OCI-LY3 (cell line): ENCODE measurements at regions not wholly inside any gene's neighbourhood (a gene's known extent, or its start where the extent isn't known, plus 50 kb on each side); places are given as distances from the start of the nearest gene placed in this dataset.
"Not testable (repeated sequence)": the region's sequence is repeated elsewhere in the genome, so short reads cannot be mapped to it uniquely, and the experiment has no call there.

Source experiments
- H2AFZ ChIP-seq: fragments of 200-600, 300-600 bp; shearing (Covaris generic); 2 replicates; pipeline ENCODE4 v1.6.0; 2014; ENCODE audit warnings: antibody characterized with exemption, low read depth, low read length
- H3K27ac ChIP-seq: fragments of 200-600, 300-600 bp; sonication (generic); 2 replicates; pipeline ENCODE4 v1.5.1; 2014; ENCODE audit warnings: mild to moderate bottlenecking, low read length, moderate library complexity, mixed read lengths
- H3K27me3 ChIP-seq: fragments of 200-600, 300-600 bp; sonication (generic); 2 replicates; pipeline ENCODE4 v1.6.1; 2014; ENCODE audit warnings: low read depth, low read length, mixed read lengths
- H3K36me3 ChIP-seq: fragments of 200-600, 300-600 bp; sonication (generic); replicated peaks from 2 replicates; pipeline ENCODE3; 2014; ENCODE audit warnings: low read depth, low read length, mixed read lengths
- H3K4me1 ChIP-seq: fragments of 300-600, 200-600 bp; sonication (generic); 2 replicates; pipeline ENCODE4 v1.6.1; 2014; ENCODE audit warnings: low read length, mixed read lengths
- H3K4me2 ChIP-seq: fragments of 200-600, 300-600 bp; sonication (generic); 2 replicates; pipeline ENCODE4 v1.6.1; 2014; ENCODE audit warnings: low read length, mixed read lengths
- H3K4me3 ChIP-seq: fragments of 300-600, 200-600 bp; sonication (generic); 2 replicates; pipeline ENCODE4 v1.5.1; 2014; ENCODE audit warnings: antibody characterized with exemption, mild to moderate bottlenecking, low read length, moderate library complexity
- H3K79me2 ChIP-seq: fragments of 300-600, 200-600 bp; shearing (Covaris generic); 2 replicates; pipeline ENCODE4 v1.6.1; 2014; ENCODE audit warnings: mild to moderate bottlenecking, low read length, mixed read lengths
- H3K9ac ChIP-seq: fragments of 300-600, 200-600 bp; shearing (Covaris generic); 2 replicates; pipeline ENCODE4 v1.6.0; 2014; ENCODE audit warnings: mild to moderate bottlenecking, low read length, moderate library complexity
- H3K9me3 ChIP-seq: fragments of 200-600, 300-600 bp; shearing (Covaris generic); 2 replicates; pipeline ENCODE4 v1.6.1; 2014; ENCODE audit warnings: low read length, mixed read lengths; ENCODE audit not compliant: insufficient read depth
- H4K20me1 ChIP-seq: fragments of 200-600, 300-600 bp; sonication (generic); 2 replicates; pipeline ENCODE4 v1.6.1; 2016; ENCODE audit warnings: low read length, mixed read lengths; ENCODE audit not compliant: insufficient read depth
- CTCF ChIP-seq: fragments of 200-600, 300-600 bp; sonication (generic); IDR thresholded peaks from 2 replicates; pipeline ENCODE4 v1.5.1; 2014; ENCODE audit warnings: antibody characterized with exemption, low read length, low read depth
- EZH2phosphoT487 ChIP-seq: fragments of 200-600 bp; shearing (Covaris generic); IDR thresholded peaks from 2 replicates; pipeline ENCODE4 v1.6.1; 2018; ENCODE audit warnings: antibody characterized with exemption, mixed run types, low read depth

DNA sequence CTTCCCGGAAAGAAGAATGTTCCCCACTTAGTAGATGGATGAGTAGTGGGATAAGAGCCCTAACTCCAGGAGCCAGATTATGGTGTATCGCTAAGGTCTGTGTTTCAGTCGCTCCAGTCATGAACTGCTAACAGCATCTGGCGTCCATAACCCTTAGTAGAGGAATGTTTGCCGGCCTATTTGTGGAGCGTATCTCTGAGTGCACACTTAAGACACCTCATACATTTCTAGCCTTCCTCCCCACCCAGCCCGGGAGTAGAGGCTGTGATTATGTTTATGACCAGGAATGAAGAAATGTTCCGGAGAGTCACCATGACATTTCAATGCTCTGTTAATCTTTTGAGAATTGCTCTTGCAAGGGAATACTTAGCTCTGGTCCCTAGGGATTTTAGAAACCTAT lies 251.1 kb upstream of the SOX4 start:
- Histone ChIP-seq H4K20me1 (no peaks in the 10 kb centered on the region), H2AFZ (no peak overlapping the region), H3K4me1 (no peaks in the 10 kb centered on the region), H3K9ac (no peak overlapping the region), H3K4me3 (no peak overlapping the region), H3K4me2 (no peak overlapping the region), H3K27ac (no peak overlapping the region), H3K79me2 (no peaks in the 10 kb centered on the region), H3K36me3 (no peaks in the 10 kb centered on the region), H3K27me3 (no peaks in the 10 kb centered on the region), H3K9me3 (no peaks in the 10 kb centered on the region)
- TF ChIP-seq CTCF, result no peak
- no peak for TF ChIP-seq EZH2phosphoT487

DNA sequence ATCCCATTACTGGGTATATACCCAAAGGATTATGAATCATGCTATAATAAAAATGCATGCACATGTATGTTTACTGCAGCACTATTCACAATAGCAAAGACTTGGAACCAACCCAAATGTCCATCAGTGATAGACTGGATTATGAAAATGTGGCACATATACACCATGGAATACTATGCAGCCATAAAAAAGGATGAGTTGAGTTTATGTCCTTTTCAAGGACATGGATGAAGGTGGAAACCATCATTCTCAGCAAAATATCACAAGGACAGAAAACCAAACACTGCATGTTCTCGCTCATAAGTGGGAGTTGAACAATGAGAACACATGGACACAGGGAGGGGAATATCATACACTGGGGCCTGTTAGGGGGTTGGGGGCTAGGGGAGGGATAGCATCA lies 247.8 kb upstream of the SOX4 start:
- not testable (repeated sequence) for H2AFZ ChIP-seq, H3K27me3 ChIP-seq, H3K27ac ChIP-seq, H3K4me3 ChIP-seq, H3K4me2 ChIP-seq, H3K9ac ChIP-seq, H4K20me1 ChIP-seq, H3K4me1 ChIP-seq, H3K9me3 ChIP-seq, H3K36me3 ChIP-seq, H3K79me2 ChIP-seq

GRCh38 chr6:21348146-21348503 lies 245.4 kb upstream of the SOX4 start:
- no peaks in the 10 kb centered on the region for H3K79me2 ChIP-seq
- no peak overlapping the region for H3K4me2 ChIP-seq
- no peaks in the 10 kb centered on the region for H3K27me3 ChIP-seq
- no peak overlapping the region for H3K27ac ChIP-seq
- H3K4me1 ChIP-seq, result no peaks in the 10 kb centered on the region
- H4K20me1 ChIP-seq, result no peaks in the 10 kb centered on the region
- no peak overlapping the region for H3K4me3 ChIP-seq
- TF ChIP-seq CTCF (no peak), EZH2phosphoT487 (no peak)
- H3K36me3 ChIP-seq, result no peaks in the 10 kb centered on the region
- no peaks in the 10 kb centered on the region for H3K9me3 ChIP-seq
- H2AFZ ChIP-seq, result no peak overlapping the region
- no peak overlapping the region for H3K9ac ChIP-seq

GRCh38 chr6:21348504-21349195 lies 244.9 kb upstream of the SOX4 start:
- H3K4me2 ChIP-seq, result no peak overlapping the region
- H2AFZ ChIP-seq, result no peak overlapping the region
- no peaks in the 10 kb centered on the region for H3K36me3 ChIP-seq
- no peaks in the 10 kb centered on the region for H3K27me3 ChIP-seq
- no peak overlapping the region for H3K27ac ChIP-seq
- no peak overlapping the region for H3K9ac ChIP-seq
- H4K20me1 ChIP-seq, result no peaks in the 10 kb centered on the region
- TF ChIP-seq CTCF (no peak), EZH2phosphoT487 (no peak)
- no peaks in the 10 kb centered on the region for H3K4me1 ChIP-seq
- no peak overlapping the region for H3K4me3 ChIP-seq
- no peaks in the 10 kb centered on the region for H3K9me3 ChIP-seq
- no peaks in the 10 kb centered on the region for H3K79me2 ChIP-seq
